ENCODE measurements at regions not wholly inside any gene's neighbourhood (a gene's known extent, or its start where the extent isn't known, plus 50 kb on each side); places are given as distances from the start of the nearest gene placed in this dataset.

- TF ChIP-seq SREBF1 (IDR thresholded peaks at IDR 0.05; ENCODE audit: borderline replicate concordance, low read depth, low read length) (no peak), NONO (IDR thresholded peaks at IDR 0.05; ENCODE audit: low read depth in 2 of 2, low read length in 1 of 2) (no peak), KHSRP (IDR thresholded peaks at IDR 0.05) (no peak), MBD2 (IDR thresholded peaks at IDR 0.05; ENCODE audit: borderline replicate concordance, low read depth) (no peak), GTF2A2 (tag; IDR thresholded peaks at IDR 0.05) (no peak), CGGBP1 (CRISPR knock-in tag; IDR thresholded peaks at IDR 0.05) (no peak), ARID3B (CRISPR knock-in tag; IDR thresholded peaks at IDR 0.05; ENCODE audit: borderline replicate concordance) (no peak)
Measured at GRCh38 chr3:22746221-22746620, 456.9 kb upstream of the UBE2E2 start (continued).

GRCh38 chr3:22748453-22749045, 454.6 kb upstream of the UBE2E2 start:
- no peak for ATAC-seq
- Histone ChIP-seq H2AFZ (ENCODE audit: low read depth, low read length) (no peak overlapping the region), H3K4me1 (replicated peaks in 1 of 2; ENCODE audit: control insufficient read depth in 2 of 2, insufficient read depth in 2 of 2, low read length in 2 of 2) (no peaks in the 10 kb centered on the region), H3K9ac (ENCODE audit: insufficient read depth in 1 of 2, low read depth in 2 of 2, low read length in 2 of 2) (no peak overlapping the region), H3K9me1 (ENCODE audit: control insufficient read depth, insufficient read depth, low read length) (no peaks in the 10 kb centered on the region), H3K4me2 (ENCODE audit: insufficient read depth, low read length) (no peak overlapping the region), H3K27me3 (ENCODE audit: control insufficient read depth in 2 of 2, insufficient read depth in 2 of 2, low read length in 2 of 2) (no peaks in the 10 kb centered on the region), H3K27ac (ENCODE audit: extremely low read depth, low read depth, low read length) (no peak overlapping the region), H3K36me3 (ENCODE audit: control insufficient read depth, insufficient read depth, low read length) (no peaks in the 10 kb centered on the region), H4K20me1 (replicated peaks; ENCODE audit: control insufficient read depth, insufficient read depth, low read length) (no peaks in the 10 kb centered on the region), H3K79me2 (ENCODE audit: control insufficient read depth, insufficient read depth, low read length) (no peaks in the 10 kb centered on the region), H3K4me3 (no peak overlapping the region), H3K9me3 (replicated peaks; ENCODE audit: control insufficient read depth, insufficient read depth, low read depth, low read length) (no peaks in the 10 kb centered on the region; the same call in 1 of the 2 replicates)
- no peak for TF ChIP-seq FOSL1 (tag; conservative IDR thresholded peaks at IDR 0.05)
- no peak for FAIRE-seq
- no TSS peak for BruUV-seq (replicated peaks)
- no peak for DNase-seq (ENCODE audit: extremely low read depth in 1 of 4, low spot score in 3 of 4)
- WGBS (ENCODE audit: insufficient coverage, low coverage, missing lambda C conversion rate): 0% methylated on average over 3 of the region's 3 CpGs
- POLR2A ChIA-PET: no interaction called here
- CTCF ChIA-PET (ENCODE audit: low intra/inter-chr PET ratio): no interaction called here
- in situ Hi-C loops (cut with MboI) (no loop called here), intact Hi-C loops (cut with micrococcal nuclease) (no loop called here)
